ENCODE measurements at regions not wholly inside any gene's neighbourhood (a gene's known extent, or its start where the extent isn't known, plus 50 kb on each side); places are given as distances from the start of the nearest gene placed in this dataset.

DNA sequence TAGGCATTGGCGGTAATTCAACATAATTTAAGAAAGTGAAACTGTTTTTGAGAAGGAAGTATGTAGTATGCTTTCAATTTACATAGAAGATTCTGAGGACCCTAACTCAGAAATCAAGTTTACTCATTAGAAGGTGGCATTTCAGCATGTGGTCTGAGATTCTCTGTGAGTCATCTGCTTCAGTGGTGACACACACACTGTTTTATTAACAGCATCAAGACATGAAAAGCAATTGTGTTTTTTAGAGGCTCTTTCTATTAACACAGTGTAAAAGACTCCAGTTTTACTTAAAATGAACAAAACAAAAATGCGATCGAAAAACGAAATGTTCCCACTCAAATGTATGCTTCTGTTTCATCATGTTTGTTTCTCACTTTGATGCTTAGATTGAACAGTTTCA, 802.1 kb upstream of the SLITRK6 start:
- TF ChIP-seq, protein P1, sequence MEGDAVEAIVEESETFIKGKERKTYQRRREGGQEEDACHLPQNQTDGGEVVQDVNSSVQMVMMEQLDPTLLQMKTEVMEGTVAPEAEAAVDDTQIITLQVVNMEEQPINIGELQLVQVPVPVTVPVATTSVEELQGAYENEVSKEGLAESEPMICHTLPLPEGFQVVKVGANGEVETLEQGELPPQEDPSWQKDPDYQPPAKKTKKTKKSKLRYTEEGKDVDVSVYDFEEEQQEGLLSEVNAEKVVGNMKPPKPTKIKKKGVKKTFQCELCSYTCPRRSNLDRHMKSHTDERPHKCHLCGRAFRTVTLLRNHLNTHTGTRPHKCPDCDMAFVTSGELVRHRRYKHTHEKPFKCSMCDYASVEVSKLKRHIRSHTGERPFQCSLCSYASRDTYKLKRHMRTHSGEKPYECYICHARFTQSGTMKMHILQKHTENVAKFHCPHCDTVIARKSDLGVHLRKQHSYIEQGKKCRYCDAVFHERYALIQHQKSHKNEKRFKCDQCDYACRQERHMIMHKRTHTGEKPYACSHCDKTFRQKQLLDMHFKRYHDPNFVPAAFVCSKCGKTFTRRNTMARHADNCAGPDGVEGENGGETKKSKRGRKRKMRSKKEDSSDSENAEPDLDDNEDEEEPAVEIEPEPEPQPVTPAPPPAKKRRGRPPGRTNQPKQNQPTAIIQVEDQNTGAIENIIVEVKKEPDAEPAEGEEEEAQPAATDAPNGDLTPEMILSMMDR (IDR thresholded peaks at IDR 0.05): no peak
- TF ChIP-seq POLR2AphosphoS5 (IDR thresholded peaks at IDR 0.05) (no peak), POLR2A (IDR thresholded peaks at IDR 0.05) (no peak), EP300 (IDR thresholded peaks at IDR 0.05; ENCODE audit: low read depth) (no peak)

Data from transverse colon (tissue), 4 donors.